ENCODE measurements at regions not wholly inside any gene's neighbourhood (a gene's known extent, or its start where the extent isn't known, plus 50 kb on each side); places are given as distances from the start of the nearest gene placed in this dataset.

DNA sequence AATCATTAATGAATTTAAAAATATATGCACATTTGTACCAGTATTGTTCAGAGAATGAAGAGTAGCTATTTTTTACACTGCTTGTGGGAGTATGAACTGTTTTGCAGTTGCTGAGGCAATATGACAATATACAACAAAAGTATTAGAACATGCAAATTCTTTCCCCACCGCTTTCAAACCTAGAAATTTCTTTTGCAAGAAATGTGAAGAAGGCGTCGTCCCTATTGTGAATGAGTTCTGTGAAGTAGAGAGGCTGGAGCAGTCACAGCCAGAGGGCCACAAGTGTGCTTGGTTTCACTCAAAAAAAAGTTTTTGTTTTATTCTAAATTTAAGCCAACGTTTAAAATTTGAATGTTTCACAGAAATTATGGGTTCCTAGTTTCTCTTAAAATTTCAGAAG lies 184.9 kb downstream of the ALG10B start:
- no peak overlapping the region for H3K4me2 ChIP-seq (ENCODE audit: low read length)
- H4K20me1 ChIP-seq (ENCODE audit: insufficient read depth) = no peaks in the 10 kb centered on the region
- H3K9me3 ChIP-seq (ENCODE audit: low read length) = peaks cover 7% of the 10 kb centered on the region
- no peaks in the 10 kb centered on the region for H3K36me3 ChIP-seq (ENCODE audit: insufficient read depth, low read length)
- no peaks in the 10 kb centered on the region for H3K9me2 ChIP-seq (ENCODE audit: insufficient read depth, low read length)
- no peak overlapping the region for H3K9ac ChIP-seq (ENCODE audit: low read length)
- H3K4me3 ChIP-seq (ENCODE audit: low read length) = no peak overlapping the region
- H3K79me2 ChIP-seq (replicated peaks; ENCODE audit: insufficient read depth, low read length) = no peaks in the 10 kb centered on the region
- H3K27me3 ChIP-seq (ENCODE audit: insufficient read depth, low read depth, low read length) = no peaks in the 10 kb centered on the region
- TF ChIP-seq POLR2AphosphoS5 (IDR thresholded peaks at IDR 0.05) (no peak), SMC3 (conservative IDR thresholded peaks at IDR 0.05; ENCODE audit: poor library complexity) (no peak), EP300 (conservative IDR thresholded peaks at IDR 0.05; ENCODE audit: poor library complexity, severe bottlenecking) (no peak), MXI1 (conservative IDR thresholded peaks at IDR 0.05; ENCODE audit: poor library complexity, severe bottlenecking) (no peak), RAD21 (conservative IDR thresholded peaks at IDR 0.05) (no peak), EZH2 (IDR thresholded peaks at IDR 0.05; ENCODE audit: borderline replicate concordance, insufficient read depth, low read length, poor library complexity, severe bottlenecking) (no peak), TAF1 (IDR thresholded peaks at IDR 0.05; ENCODE audit: low read depth) (no peak)
- TF ChIP-seq, protein P1, sequence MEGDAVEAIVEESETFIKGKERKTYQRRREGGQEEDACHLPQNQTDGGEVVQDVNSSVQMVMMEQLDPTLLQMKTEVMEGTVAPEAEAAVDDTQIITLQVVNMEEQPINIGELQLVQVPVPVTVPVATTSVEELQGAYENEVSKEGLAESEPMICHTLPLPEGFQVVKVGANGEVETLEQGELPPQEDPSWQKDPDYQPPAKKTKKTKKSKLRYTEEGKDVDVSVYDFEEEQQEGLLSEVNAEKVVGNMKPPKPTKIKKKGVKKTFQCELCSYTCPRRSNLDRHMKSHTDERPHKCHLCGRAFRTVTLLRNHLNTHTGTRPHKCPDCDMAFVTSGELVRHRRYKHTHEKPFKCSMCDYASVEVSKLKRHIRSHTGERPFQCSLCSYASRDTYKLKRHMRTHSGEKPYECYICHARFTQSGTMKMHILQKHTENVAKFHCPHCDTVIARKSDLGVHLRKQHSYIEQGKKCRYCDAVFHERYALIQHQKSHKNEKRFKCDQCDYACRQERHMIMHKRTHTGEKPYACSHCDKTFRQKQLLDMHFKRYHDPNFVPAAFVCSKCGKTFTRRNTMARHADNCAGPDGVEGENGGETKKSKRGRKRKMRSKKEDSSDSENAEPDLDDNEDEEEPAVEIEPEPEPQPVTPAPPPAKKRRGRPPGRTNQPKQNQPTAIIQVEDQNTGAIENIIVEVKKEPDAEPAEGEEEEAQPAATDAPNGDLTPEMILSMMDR (IDR thresholded peaks at IDR 0.05; ENCODE audit: poor library complexity, severe bottlenecking) = no peak
- TF ChIP-seq, protein P2, sequence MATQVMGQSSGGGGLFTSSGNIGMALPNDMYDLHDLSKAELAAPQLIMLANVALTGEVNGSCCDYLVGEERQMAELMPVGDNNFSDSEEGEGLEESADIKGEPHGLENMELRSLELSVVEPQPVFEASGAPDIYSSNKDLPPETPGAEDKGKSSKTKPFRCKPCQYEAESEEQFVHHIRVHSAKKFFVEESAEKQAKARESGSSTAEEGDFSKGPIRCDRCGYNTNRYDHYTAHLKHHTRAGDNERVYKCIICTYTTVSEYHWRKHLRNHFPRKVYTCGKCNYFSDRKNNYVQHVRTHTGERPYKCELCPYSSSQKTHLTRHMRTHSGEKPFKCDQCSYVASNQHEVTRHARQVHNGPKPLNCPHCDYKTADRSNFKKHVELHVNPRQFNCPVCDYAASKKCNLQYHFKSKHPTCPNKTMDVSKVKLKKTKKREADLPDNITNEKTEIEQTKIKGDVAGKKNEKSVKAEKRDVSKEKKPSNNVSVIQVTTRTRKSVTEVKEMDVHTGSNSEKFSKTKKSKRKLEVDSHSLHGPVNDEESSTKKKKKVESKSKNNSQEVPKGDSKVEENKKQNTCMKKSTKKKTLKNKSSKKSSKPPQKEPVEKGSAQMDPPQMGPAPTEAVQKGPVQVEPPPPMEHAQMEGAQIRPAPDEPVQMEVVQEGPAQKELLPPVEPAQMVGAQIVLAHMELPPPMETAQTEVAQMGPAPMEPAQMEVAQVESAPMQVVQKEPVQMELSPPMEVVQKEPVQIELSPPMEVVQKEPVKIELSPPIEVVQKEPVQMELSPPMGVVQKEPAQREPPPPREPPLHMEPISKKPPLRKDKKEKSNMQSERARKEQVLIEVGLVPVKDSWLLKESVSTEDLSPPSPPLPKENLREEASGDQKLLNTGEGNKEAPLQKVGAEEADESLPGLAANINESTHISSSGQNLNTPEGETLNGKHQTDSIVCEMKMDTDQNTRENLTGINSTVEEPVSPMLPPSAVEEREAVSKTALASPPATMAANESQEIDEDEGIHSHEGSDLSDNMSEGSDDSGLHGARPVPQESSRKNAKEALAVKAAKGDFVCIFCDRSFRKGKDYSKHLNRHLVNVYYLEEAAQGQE (IDR thresholded peaks at IDR 0.05; ENCODE audit: borderline replicate concordance) = no peak
- no peak overlapping the region for H2AFZ ChIP-seq (ENCODE audit: low read depth, low read length)
- no peaks in the 10 kb centered on the region for H3F3A ChIP-seq (ENCODE audit: insufficient read depth, low read length, poor library complexity, severe bottlenecking)
- no peak overlapping the region for H3K27ac ChIP-seq (ENCODE audit: low read length)

DNA sequence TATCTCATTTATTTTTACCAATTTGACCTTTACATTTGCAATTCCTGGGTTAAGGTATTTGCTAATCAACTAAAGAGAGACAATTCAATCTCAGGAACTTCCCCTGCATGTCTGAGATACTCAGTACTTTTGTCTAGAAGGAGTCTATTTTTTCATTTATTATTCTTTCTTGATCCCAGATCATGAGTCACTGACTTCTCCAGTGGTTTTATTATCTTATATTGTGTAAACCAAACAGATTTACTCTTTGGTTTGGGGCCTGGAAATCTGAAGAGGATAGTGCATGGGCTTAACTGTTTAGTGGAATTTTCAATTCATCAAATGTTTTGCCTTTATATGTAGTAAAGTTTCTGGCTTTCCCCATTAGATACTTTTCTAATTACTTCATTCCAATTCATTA lies 185.4 kb downstream of the ALG10B start:
- H3F3A ChIP-seq (ENCODE audit: insufficient read depth, low read length, poor library complexity, severe bottlenecking) = no peaks in the 10 kb centered on the region
- H3K79me2 ChIP-seq (replicated peaks; ENCODE audit: insufficient read depth, low read length) = no peaks in the 10 kb centered on the region
- H3K9me2 ChIP-seq (ENCODE audit: insufficient read depth, low read length) = no peaks in the 10 kb centered on the region
- no peaks in the 10 kb centered on the region for H3K27me3 ChIP-seq (ENCODE audit: insufficient read depth, low read depth, low read length)
- no peak overlapping the region for H3K9ac ChIP-seq (ENCODE audit: low read length)
- no peaks in the 10 kb centered on the region for H4K20me1 ChIP-seq (ENCODE audit: insufficient read depth)
- no peak overlapping the region for H2AFZ ChIP-seq (ENCODE audit: low read depth, low read length)
- H3K4me3 ChIP-seq (ENCODE audit: low read length) = no peak overlapping the region
- H3K4me2 ChIP-seq (ENCODE audit: low read length) = no peak overlapping the region
- H3K36me3 ChIP-seq (ENCODE audit: insufficient read depth, low read length) = no peaks in the 10 kb centered on the region
- no peak overlapping the region for H3K27ac ChIP-seq (ENCODE audit: low read length)
- TF ChIP-seq EZH2 (IDR thresholded peaks at IDR 0.05; ENCODE audit: borderline replicate concordance, insufficient read depth, low read length, poor library complexity, severe bottlenecking) (no peak), TAF1 (IDR thresholded peaks at IDR 0.05; ENCODE audit: low read depth) (no peak), MXI1 (conservative IDR thresholded peaks at IDR 0.05; ENCODE audit: poor library complexity, severe bottlenecking) (no peak), SMC3 (conservative IDR thresholded peaks at IDR 0.05; ENCODE audit: poor library complexity) (no peak), EP300 (conservative IDR thresholded peaks at IDR 0.05; ENCODE audit: poor library complexity, severe bottlenecking) (no peak), RAD21 (conservative IDR thresholded peaks at IDR 0.05) (no peak), POLR2AphosphoS5 (IDR thresholded peaks at IDR 0.05) (no peak)
- TF ChIP-seq, protein P1 (IDR thresholded peaks at IDR 0.05; ENCODE audit: poor library complexity, severe bottlenecking) = no peak
- TF ChIP-seq, protein P2 (IDR thresholded peaks at IDR 0.05; ENCODE audit: borderline replicate concordance) = no peak
- peaks cover 7% of the 10 kb centered on the region for H3K9me3 ChIP-seq (ENCODE audit: low read length)

Data from neural cell (in vitro differentiated cells).